Trophoblast cell (in vitro differentiated cells and primary cell): ENCODE measurements at regions not wholly inside any gene's neighbourhood (a gene's known extent, or its start where the extent isn't known, plus 50 kb on each side); places are given as distances from the start of the nearest gene placed in this dataset.

Experiments
- DNase-seq, 2 donors: peaks; one replicate each; pipeline ENCODE4 v3.0.0-alpha.2; 2016
- H2AFZ ChIP-seq: 2 replicates; pipeline ENCODE4 v1.6.1; 2013; ENCODE audit warnings: low read length, moderate library complexity, mild to moderate bottlenecking; ENCODE audit not compliant: insufficient read depth, poor library complexity
- H2AK5ac ChIP-seq: 2 replicates; pipeline ENCODE4 v1.6.1; 2013; ENCODE audit warnings: mild to moderate bottlenecking, low read length
- H2BK120ac ChIP-seq: 2 replicates; pipeline ENCODE4 v1.6.1; 2013; ENCODE audit warnings: low read length, mild to moderate bottlenecking, moderate library complexity; ENCODE audit not compliant: insufficient read depth, poor library complexity
- H2BK12ac ChIP-seq: 2 replicates; pipeline ENCODE4 v1.6.1; 2013; ENCODE audit warnings: mild to moderate bottlenecking, low read length, moderate library complexity
- H2BK5ac ChIP-seq: 2 replicates; pipeline ENCODE4 v1.6.1; 2013; ENCODE audit warnings: low read length, low read depth, moderate library complexity, mild to moderate bottlenecking; ENCODE audit not compliant: poor library complexity
- H3K14ac ChIP-seq: 2 replicates; pipeline ENCODE4 v1.6.1; 2013; ENCODE audit warnings: mild to moderate bottlenecking, low read length
- H3K18ac ChIP-seq: 2 replicates; pipeline ENCODE4 v1.6.1; 2013; ENCODE audit warnings: mild to moderate bottlenecking, low read length
- H3K23ac ChIP-seq: 2 replicates; pipeline ENCODE4 v1.6.1; 2013; ENCODE audit warnings: low read length
- H3K27ac ChIP-seq: 2 replicates; pipeline ENCODE4 v1.5.1; 2013; ENCODE audit warnings: low read depth, mild to moderate bottlenecking, inconsistent platforms, low read length, moderate library complexity
- H3K27me3 ChIP-seq: 2 replicates; pipeline ENCODE4 v1.6.1; 2013; ENCODE audit warnings: inconsistent platforms, mild to moderate bottlenecking, low read length, moderate library complexity; ENCODE audit not compliant: insufficient read depth
- H3K36me3 ChIP-seq, 2 experiments: 1 replicate in 1 of 2; 2 replicates in 1 of 2; pipeline ENCODE4 v1.6.1; 2013; ENCODE audit warnings: low read length in 2 of 2, mild to moderate bottlenecking in 2 of 2, moderate library complexity in 1 of 2; ENCODE audit not compliant: insufficient read depth in 2 of 2, control insufficient read depth in 1 of 2
- H3K4ac ChIP-seq: 2 replicates; pipeline ENCODE4 v1.6.1; 2013; ENCODE audit warnings: low read depth, mild to moderate bottlenecking, low read length, moderate library complexity
- H3K4me1 ChIP-seq, 2 experiments: 1 replicate in 1 of 2; 2 replicates in 1 of 2; pipeline ENCODE4 v1.6.1; 2013; ENCODE audit warnings: low read length in 2 of 2, mild to moderate bottlenecking in 2 of 2, moderate library complexity in 1 of 2; ENCODE audit not compliant: insufficient read depth in 2 of 2, control insufficient read depth in 1 of 2
- H3K4me2 ChIP-seq: 2 replicates; pipeline ENCODE4 v1.6.1; 2013; ENCODE audit warnings: inconsistent platforms, mild to moderate bottlenecking, low read length, moderate library complexity
- H3K4me3 ChIP-seq: 2 replicates; pipeline ENCODE4 v1.5.1; 2013; ENCODE audit warnings: mild to moderate bottlenecking, low read depth, low read length, inconsistent platforms
- H3K79me1 ChIP-seq: one replicate; pipeline ENCODE4 v1.6.1; 2013; ENCODE audit warnings: low read length
- H3K79me2 ChIP-seq: 2 replicates; pipeline ENCODE4 v1.6.1; 2013; ENCODE audit warnings: low read length, mild to moderate bottlenecking; ENCODE audit not compliant: control insufficient read depth, insufficient read depth, poor library complexity
- H3K9ac ChIP-seq: 2 replicates; pipeline ENCODE4 v1.6.1; 2013; ENCODE audit warnings: mild to moderate bottlenecking, low read length
- H3K9me3 ChIP-seq: 2 replicates; pipeline ENCODE4 v1.6.1; 2013; ENCODE audit warnings: low read depth, mild to moderate bottlenecking, control low read depth, inconsistent platforms, low read length; ENCODE audit not compliant: insufficient read depth
- H4K12ac ChIP-seq: 2 replicates; pipeline ENCODE4 v1.6.1; 2013; ENCODE audit warnings: low read depth, mild to moderate bottlenecking, low read length, moderate library complexity
- H4K8ac ChIP-seq: 2 replicates; pipeline ENCODE4 v1.6.1; 2013; ENCODE audit warnings: low read depth, mild to moderate bottlenecking, low read length, moderate library complexity
- H4K91ac ChIP-seq: one replicate; pipeline ENCODE4 v1.6.1; 2013; ENCODE audit warnings: low read depth, mild to moderate bottlenecking, low read length, moderate library complexity
- WGBS: extraction: QIAGEN DNeasy Blood & Tissue Kit; methylation state at CpG from one replicate; pipeline ENCODE4 v1.1.7; 2013; ENCODE audit warnings: missing lambda C conversion rate; ENCODE audit not compliant: insufficient read length, insufficient coverage; ENCODE audit errors: extremely low coverage; 5-methylcytosine and 5-hydroxymethylcytosine counted together

GRCh38 chr11:128291007-128291406 lies 296.4 kb downstream of the ETS1 start:
- H4K91ac ChIP-seq: peak overlapping the region; percentile 90
- peak overlapping the region; percentile 70 for H3K27ac ChIP-seq
- H3K4me1 ChIP-seq: peaks cover 12 to 15% of the 10 kb centered on the region in 2 experiments
- H3K23ac ChIP-seq: no peak overlapping the region
- no peak for DNase-seq
- no peaks in the 10 kb centered on the region for H3K9me3 ChIP-seq
- peak overlapping the region; percentile 88 for H2BK5ac ChIP-seq
- peak overlapping the region; percentile 91 for H3K4ac ChIP-seq
- H2BK12ac ChIP-seq: peak overlapping the region; percentile 97
- peaks cover 27% of the 10 kb centered on the region for H3K79me1 ChIP-seq
- peak overlapping the region; percentile 84 for H3K14ac ChIP-seq
- peak overlapping the region; percentile 84 for H2BK120ac ChIP-seq
- H4K12ac ChIP-seq: no peak overlapping the region
- H3K27me3 ChIP-seq: no peaks in the 10 kb centered on the region
- no peaks in the 10 kb centered on the region for H3K36me3 ChIP-seq
- H4K8ac ChIP-seq: peak overlapping the region; percentile 62
- H3K18ac ChIP-seq: peak overlapping the region; percentile 87
- no peak overlapping the region for H3K9ac ChIP-seq
- no peaks in the 10 kb centered on the region for H3K79me2 ChIP-seq
- H2AFZ ChIP-seq: peak overlapping the region; percentile 64
- no peak overlapping the region for H3K4me2 ChIP-seq
- peak overlapping the region; percentile 90 for H2AK5ac ChIP-seq
- WGBS: no CpG with 5 or more reads among the region's 8 CpGs
- no peak overlapping the region for H3K4me3 ChIP-seq

DNA sequence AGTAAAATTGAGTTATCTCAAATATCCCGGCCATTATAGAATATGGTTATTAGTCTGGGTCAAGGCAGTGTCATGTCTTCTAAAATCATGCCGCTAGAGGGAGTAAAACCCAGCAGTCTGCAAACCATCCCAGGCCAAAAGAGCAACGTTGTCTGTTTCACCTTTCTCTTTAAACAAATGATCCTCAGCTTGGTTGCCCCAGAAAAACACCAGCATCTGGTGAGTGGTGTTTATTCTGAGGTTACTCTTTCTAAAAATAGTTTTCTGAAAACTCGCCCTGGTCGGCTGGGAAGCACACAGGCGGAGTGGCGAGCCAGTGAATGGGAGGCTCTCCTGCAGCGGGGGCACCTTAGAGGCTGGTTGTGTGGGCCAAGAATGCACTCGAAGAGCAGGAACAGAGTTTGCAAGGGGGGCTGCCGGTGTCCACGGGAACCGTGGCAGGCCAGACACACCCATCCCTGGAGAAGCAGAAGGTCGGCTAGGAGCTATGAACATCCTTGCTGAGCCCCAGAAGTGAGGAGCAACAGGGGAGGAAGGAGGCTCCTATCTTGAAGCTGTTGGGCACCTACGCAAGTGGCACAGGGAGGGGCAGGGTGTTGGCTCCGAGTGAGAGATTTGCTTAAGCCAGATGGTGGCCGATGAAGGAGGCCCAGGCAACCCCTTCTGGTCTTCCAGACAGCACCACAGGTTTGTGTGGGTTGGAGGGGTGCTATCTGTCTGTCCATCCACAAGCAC lies 297.1 kb downstream of the ETS1 start:
- Histone ChIP-seq H3K23ac (no peak overlapping the region), H4K91ac (peak overlapping the region; percentile 93), H2BK12ac (peak overlapping the region; percentile 94), H3K4me2 (no peak overlapping the region), H3K9ac (no peak overlapping the region), H2BK5ac (peak overlapping the region; percentile 81), H3K4me1 (peaks cover 12 to 15% of the 10 kb centered on the region in 2 experiments), H3K14ac (peak overlapping the region; percentile 87), H2AK5ac (peak overlapping the region; percentile 51), H3K4ac (peak overlapping the region; percentile 57), H4K12ac (peak overlapping the region; percentile 23), H3K4me3 (no peak overlapping the region), H3K27me3 (no peaks in the 10 kb centered on the region), H2AFZ (peak overlapping the region; percentile 68), H3K18ac (peak overlapping the region; percentile 13), H2BK120ac (peak overlapping the region; percentile 87), H3K36me3 (no peaks in the 10 kb centered on the region), H3K9me3 (no peaks in the 10 kb centered on the region), H3K27ac (peak overlapping the region; percentile 73), H3K79me2 (no peaks in the 10 kb centered on the region), H3K79me1 (peaks cover 28% of the 10 kb centered on the region), H4K8ac (peak overlapping the region; percentile 56)
- peak; percentile 45 to 81 for DNase-seq
- WGBS: no CpG with 5 or more reads among the region's 16 CpGs

DNA sequence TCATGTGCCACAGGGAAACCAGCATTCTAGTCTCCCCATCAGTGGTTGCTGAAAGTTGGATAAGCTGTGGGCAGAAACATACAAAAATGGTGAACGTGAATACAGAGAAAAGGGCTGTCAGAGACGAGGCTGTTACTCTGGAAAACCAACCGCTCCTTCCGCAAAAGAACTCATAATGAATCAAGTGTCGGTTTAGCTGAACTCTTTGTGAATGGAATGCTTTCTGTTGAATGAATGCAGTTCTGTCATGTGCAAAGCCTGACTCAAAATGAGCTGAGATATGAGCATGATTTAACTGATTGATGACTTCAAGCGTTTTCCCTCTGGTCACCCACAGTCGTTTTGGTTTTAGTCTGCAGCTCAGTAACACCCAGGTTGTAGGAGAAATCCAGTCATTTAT lies 298.3 kb downstream of the ETS1 start:
- H2BK120ac ChIP-seq: peak overlapping the region; percentile 85
- no peak overlapping the region for H3K9ac ChIP-seq
- no peak overlapping the region for H2AFZ ChIP-seq
- peak overlapping the region; percentile 64 for H2BK5ac ChIP-seq
- no peak for DNase-seq
- H3K4ac ChIP-seq: no peak overlapping the region
- peak overlapping the region; percentile 31 for H4K8ac ChIP-seq
- no peaks in the 10 kb centered on the region for H3K36me3 ChIP-seq
- peaks cover 29% of the 10 kb centered on the region for H3K79me1 ChIP-seq
- peak overlapping the region; percentile 79 for H4K91ac ChIP-seq
- H3K4me1 ChIP-seq: peaks cover 12 to 15% of the 10 kb centered on the region in 2 experiments
- H3K4me2 ChIP-seq: no peak overlapping the region
- no peak overlapping the region for H2AK5ac ChIP-seq
- no peaks in the 10 kb centered on the region for H3K79me2 ChIP-seq
- H3K27ac ChIP-seq: no peak overlapping the region
- no peak overlapping the region for H3K23ac ChIP-seq
- no CpG with 5 or more reads among the region's 7 CpGs for WGBS
- no peaks in the 10 kb centered on the region for H3K27me3 ChIP-seq
- H2BK12ac ChIP-seq: peak overlapping the region; percentile 93
- H3K9me3 ChIP-seq: no peaks in the 10 kb centered on the region
- H4K12ac ChIP-seq: no peak overlapping the region
- H3K14ac ChIP-seq: peak overlapping the region; percentile 40
- H3K4me3 ChIP-seq: no peak overlapping the region
- H3K18ac ChIP-seq: peak overlapping the region; percentile 23

GRCh38 chr11:128288368-128288767 lies 299.0 kb downstream of the ETS1 start:
- no CpG with 5 or more reads among the region's 4 CpGs for WGBS

More at GRCh38 chr11:128288368-128288767, 299.0 kb downstream of the ETS1 start:
- Histone ChIP-seq H2AK5ac (no peak overlapping the region), H3K14ac (no peak overlapping the region), H4K91ac (peak overlapping the region; percentile 55), H3K79me2 (no peaks in the 10 kb centered on the region), H4K8ac (no peak overlapping the region), H3K23ac (no peak overlapping the region), H3K79me1 (peaks cover 27% of the 10 kb centered on the region), H3K4me2 (no peak overlapping the region), H2AFZ (no peak overlapping the region), H3K9ac (no peak overlapping the region), H3K4me3 (no peak overlapping the region), H3K36me3 (no peaks in the 10 kb centered on the region), H3K9me3 (no peaks in the 10 kb centered on the region), H2BK120ac (no peak overlapping the region), H3K4ac (no peak overlapping the region), H4K12ac (no peak overlapping the region), H2BK5ac (no peak overlapping the region), H3K27ac (no peak overlapping the region), H3K4me1 (peaks cover 12 to 15% of the 10 kb centered on the region in 2 experiments), H3K18ac (no peak overlapping the region), H3K27me3 (no peaks in the 10 kb centered on the region), H2BK12ac (peak overlapping the region; percentile 88)
- DNase-seq: no peak
